ENCODE measurements at regions not wholly inside any gene's neighbourhood (a gene's known extent, or its start where the extent isn't known, plus 50 kb on each side); places are given as distances from the start of the nearest gene placed in this dataset.

DNA sequence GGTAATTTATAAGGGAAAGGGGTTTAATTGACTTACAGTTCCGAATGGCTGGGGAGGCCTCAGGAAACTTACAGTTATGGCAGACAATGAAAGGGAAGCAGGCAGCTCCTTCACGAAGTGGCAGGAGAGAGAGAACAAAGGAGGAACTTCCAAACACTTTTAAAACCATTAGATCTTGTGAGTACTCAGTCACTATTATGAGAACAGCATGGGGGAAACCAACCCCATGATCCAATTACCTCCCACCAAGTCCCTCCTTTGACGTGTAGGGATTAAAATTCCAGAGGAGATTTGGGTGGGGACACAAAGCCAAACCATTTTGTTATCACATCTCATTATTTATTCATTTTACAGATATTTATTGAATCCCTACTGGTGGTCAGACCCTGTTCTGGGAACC lies 822.8 kb downstream of the GALC start:
- no peak for DNase-seq

DNA sequence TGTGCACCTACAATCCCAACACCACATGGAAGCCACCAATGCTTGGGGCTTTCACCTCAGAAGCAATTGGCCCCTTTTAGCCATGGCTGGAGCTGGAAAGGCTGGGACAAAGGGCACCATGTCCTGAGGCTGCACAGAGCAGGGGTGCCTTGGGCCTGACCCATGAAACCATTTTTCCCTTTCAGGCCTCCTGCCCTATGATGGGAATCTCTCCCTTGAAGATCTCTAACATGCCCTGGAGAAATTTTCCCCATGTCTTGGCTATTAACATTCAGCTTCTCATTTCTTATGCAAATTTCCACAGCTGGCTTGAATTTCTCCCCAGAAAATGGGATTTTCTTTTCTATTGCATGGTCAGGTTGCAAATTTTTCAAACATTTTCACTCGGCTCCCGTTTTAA lies 823.6 kb downstream of the GALC start:
- no peak for DNase-seq

DNA sequence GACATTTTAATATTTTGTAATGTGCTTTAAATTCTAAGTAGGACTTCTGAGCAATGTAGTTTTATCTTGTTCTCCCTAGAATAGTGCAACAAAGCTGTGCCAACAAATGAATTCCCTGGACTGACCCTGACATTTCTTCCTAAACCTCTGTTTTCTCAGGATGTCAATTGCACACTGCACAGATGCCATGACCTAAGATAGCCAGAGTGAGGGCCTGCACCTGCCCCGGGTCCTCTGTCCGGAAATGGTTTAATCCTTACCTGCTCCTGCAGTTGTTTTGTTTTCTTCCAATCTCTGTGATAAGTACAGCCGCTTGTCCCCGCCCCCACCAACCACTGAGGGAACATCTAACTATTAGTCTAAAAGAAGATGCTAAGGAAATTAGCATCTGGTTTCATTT lies 831.5 kb downstream of the GALC start:
- DNase-seq, result no peak

DNA sequence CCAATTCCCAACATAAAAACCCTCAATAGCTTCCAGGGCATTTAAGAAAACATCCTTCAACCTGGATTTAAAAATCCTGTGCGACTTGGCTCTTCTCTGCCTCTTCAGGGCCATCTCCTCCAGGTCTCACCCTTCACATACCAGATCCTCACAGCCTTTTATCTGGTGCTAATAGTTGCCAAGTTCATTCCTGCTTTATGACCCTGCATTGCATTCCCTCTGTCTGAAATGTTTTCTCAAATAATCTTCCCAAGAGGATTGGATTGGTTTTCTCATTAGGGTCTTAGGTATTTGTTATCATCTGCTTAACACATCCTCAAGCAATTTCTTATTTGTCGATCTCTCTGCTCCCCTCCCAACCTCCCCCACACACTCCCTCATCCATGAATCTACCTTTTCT lies 832.0 kb downstream of the GALC start:
- DNase-seq, result no peak

DNA sequence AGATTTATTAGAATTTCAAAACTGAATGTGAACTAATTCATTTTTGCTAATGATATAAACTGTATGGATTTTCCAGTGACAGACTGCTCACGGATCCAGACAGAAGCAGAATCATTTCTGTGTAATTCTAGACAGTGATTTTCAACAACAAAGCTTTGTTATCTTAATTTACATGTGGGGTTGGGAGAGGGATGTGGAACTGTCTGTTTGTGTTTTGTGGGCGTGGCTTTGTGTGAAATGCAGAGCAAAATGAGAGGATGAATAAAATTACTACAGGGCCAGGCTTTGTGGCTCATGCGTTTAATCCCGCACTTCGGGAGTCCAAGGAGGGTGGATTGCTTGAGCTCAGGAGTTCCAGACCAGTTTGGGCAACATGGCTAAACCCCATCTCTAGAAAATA lies 834.7 kb downstream of the GALC start:
- DNase-seq, result no peak

DNA sequence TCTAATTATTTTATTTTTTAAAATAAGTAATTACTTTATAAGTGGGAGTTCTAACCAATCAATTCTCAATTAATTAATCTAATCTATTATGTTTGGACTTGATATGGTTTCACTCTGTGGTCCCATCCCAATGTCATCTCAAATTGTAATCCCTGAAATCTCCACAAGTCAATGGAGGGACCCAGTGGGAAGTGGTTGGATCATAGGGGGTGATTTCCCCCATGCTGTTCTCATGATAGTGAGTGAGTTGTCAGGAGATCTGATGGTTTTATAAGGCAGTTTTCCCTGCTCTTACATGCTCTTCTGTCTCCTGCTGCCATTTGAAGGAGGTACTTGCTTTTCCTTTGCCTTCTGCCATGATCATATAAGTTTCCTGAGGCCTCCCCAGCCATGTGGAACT lies 836.1 kb downstream of the GALC start:
- no peak for DNase-seq

DNA sequence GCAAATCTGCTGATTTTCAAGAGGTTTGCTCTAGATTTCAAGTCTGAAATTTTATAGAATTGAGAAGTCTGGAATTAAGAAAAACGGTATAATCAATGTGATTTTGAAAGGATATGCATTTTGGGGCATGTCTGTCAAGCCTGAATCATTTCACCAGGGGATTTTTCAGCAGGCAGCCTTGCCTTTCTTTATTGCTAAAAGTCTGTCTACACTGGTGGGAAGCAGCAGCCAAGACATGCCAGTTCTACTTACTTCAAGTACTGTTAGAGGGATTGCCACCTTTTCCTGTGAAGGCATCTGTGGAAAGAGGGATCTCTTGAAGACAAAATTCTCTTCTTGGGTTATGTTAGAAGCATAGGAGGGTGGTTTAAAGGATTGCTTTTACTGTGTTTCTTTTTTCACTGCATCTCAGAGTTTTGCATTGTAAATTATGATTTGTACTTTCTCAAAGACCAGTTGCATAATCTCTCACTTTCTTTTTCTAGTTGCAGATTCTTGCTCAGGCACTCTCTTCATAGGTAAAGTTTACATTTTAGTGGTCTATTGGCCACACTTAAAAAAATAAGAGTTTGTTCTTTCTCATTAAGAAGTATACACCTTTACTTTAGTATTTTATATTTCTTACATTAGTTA lies 837.0 kb downstream of the GALC start:
- DNase-seq, result no peak

DNA sequence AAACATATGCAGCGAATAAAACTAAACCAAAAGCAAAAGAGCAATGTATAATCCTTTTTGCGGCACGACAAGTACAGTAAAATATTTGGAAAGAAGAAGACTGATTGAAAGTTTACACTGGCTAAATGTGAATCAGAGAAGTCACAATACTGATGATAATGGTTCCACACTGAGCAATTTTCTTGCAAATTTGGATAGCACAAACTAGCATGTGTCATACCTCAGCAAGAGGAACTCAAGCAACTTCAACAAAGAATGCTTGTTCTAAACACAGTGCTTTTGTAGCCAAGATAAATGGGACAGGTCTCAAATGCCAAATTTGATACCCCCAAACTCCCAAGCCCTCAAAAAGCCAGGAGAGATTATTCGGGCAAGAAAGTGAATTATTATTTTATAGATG lies 839.1 kb downstream of the GALC start:
- no peak for DNase-seq

DNA sequence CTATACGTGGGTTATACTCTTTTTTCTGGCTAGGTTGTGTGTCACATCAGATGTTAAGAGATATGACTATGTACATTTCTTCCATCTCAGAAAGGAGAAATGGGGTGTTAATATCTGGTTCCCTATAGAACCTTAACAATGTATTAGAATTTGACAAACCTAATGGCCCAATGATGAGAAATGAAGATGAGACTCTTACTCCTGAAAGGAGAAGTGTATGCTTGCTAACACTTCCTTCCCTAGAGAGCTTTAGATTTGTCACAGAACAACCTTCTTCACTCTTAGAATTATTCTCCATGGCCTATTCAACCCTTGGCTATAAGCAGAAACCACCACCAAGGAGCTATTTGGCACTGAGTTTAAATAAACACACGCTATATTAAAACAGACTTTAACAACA lies 839.6 kb downstream of the GALC start:
- DNase-seq, result no peak

DNA sequence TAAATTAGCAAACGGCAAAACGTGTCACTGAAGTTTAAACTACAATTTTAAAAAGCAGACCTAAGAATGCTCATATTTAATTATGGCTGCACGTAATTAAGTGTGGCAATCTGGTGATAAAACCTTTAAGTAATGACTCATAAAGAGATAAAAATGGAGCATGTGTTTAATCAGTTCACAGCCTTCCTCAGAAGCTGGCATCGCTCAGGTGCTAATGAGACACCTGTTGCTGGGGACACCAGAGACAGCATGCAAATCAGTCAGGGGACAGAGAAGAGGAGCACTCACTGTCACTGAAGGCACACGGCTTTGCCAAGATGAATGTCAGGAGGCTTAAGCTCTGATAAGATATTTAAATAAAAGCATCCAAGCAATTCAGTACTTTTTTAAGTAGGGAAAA lies 840.3 kb downstream of the GALC start:
- DNase-seq, result no peak

DNA sequence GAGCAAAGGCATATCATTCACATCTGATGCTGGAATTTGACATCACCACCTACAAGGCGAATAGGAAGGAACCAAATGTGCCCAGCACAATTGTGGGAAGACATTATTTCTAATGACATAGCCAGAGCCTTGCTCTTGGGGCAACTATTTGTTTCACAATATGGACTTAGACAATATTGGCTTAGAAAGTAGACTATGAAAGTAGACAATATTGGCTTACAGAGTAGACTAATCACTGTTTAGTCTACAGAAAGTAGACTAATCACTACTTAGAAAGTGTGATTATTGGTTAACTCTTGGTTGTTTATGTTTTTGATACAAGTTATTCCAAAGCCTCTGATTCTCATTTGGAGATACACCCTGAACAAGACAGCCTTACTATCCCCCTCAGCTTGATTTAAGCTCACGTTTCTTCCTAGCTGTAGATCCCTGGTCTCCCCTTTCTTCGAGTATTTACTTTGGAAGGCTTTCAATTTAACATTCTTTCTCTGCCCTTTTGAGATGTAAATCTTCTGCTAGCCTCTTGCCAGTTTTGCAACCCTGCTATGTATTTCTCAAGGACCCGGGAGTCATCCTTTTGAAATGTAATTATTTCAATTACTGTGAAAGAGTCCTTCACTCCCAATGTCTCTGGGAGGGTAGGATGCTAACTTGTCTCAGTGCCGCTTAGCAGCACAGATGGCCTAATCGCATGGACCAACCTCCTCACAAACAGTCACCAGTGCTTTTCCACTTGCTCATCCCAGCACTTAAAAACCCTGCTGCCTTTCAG lies 843.2 kb downstream of the GALC start:
- no peak for DNase-seq

DNA sequence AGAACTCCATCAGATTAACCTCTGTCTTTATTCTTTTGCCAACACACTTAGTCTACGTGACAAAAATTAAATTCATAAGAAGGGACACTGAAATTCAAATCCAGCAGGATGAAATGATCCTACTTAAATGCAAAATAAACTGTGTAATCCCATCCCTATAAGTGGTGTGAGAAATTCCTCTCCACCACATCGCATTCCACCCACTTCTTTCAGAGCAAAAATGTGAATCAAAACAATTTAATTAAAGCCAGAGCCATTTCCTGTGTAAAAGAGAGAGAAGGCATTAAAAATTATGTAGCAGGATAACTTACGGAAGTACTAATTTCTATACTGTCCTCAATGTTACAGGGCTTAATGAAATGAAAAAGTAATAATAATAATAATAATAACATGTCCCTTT lies 844.3 kb downstream of the GALC start:
- no peak for DNase-seq

DNA sequence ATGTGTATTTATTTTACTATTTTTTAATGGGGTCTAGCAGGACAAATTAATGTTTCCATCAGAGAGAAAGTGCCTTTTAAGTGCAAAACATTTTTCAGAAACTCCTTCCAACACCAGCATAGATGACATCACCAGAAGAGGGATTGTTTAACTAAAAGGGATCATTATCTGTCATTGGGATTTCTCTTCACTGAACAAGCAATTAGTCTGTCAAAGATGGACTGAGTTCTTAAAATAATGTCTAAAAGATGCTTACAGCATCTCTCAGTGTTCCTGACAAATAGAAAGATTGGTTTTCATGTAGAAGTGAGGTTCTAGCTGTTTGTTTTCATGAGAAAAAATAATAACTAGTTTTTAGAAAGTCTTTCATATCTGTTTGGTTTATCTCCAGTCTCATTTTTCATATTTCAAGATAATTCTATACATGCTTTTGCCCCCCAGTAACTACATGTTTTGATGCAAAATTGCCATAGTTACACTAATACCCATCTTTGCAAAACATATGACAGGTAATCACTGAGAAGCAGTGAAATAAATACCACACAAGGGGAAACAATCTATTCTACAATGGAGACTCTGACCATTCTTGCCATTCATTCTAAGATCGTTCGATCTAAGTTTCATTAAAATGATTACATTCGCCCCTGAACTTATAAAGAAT lies 850.3 kb downstream of the GALC start:
- DNase-seq, result no peak

DNA sequence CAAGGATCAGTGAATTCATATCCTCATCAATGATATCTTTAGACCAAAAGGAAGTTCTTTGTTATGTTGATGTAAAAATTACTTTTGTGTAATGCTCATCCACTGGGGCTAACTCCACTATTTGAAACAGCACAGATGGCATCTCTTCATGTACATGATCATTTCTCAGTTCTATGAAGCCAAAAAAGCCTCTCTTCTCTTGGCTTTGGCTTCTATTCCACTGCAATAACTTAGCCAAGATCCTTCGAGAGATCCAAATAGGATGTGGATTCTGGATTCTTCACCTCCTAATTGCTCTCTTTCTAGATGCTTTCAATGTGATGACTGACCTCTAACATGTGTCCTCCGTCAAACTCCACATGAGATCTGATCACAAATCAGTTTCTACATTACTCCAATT lies 851.2 kb downstream of the GALC start:
- DNase-seq, result no peak

DNA sequence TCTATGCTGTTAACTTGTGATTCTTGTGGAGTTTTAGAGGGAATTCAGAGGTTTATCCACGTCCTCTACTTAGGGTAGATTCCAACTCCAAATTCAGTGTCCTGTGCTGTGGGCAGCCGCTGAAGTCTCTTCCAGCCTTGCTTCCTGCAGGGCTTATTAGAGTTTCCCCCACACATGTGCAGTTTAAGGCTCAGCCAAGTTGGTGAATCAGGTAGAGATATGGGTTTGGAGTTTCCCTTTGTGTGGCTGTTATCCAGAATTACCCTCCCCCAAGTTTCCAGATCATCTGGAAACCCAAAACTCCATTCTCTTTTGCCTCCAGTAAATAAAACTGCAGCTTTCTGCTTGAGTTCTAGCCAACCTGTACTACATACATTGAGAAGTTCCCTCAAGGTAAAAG lies 853.7 kb downstream of the GALC start:
- no peak for DNase-seq

DNA sequence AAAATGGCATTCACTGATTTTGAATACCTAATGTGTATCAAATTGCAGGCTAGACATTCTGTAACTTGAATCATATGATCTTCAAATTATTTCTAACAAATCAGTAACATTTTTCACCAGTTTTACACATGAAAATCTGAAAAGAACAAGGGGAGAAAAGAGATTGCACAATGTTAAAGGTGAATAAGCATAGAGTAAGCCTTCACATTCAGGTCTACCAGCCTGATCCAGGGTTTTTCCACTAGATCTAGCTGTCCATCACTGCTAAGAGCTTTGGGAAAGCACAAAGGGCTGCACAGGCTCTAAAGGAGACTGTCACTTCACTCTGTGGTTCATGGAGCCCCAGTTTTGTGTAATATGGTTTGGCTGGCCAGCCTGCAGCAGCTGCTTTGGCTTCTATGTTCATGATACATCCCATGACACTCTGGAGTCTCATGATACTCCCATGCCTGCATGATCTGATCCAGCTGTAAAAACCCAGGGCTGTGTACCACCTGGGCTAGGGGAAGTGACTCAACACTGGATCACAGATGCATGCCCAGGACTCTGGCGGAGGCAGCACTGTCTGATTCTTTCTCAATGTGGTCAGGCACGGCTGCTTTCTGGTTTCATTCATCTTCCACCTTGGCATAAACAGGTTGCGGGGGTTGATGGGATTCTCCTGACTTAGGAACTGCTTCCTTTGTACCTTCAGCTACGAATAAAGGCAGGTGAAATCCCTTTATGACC lies 859.7 kb downstream of the GALC start:
- no peak for DNase-seq

DNA sequence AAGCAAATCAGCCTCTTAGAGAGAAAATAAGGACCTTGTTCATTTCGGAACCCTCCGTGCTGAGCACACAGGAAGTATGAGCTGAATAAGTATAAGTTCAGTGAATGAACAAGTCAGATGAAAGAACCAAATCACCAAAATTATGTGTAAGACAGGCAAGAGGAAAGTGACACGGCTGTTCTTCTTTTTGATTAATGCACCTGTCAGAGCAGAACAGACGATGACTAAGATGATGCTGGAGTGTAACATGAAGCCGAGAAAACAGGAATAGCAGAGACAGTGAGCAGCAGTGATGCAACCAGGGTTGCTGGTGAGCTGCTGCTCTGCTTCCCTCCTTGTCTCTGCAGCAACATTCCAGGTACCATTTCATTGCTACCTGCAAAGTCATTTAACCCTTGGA lies 861.1 kb downstream of the GALC start:
- no peak for DNase-seq

DNA sequence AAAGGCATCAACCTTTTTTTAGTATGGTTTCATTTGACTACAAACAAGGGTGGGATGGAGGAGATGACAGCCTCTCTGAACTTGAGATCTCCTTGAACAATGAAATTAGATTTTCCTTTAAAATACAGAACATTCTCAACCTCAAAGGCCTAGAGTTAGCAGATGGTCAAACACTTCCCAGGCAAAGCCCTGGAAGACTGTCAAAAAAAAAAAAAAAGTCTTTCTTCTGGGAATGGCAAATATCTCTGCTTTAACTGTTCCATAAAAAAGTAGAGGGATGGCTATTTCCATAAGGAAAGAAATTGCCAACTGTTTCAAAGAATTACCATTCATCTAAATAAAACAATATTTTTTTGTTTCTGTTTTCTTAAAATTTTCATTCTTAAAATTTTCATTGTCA lies 870.8 kb downstream of the GALC start:
- no peak for DNase-seq

DNA sequence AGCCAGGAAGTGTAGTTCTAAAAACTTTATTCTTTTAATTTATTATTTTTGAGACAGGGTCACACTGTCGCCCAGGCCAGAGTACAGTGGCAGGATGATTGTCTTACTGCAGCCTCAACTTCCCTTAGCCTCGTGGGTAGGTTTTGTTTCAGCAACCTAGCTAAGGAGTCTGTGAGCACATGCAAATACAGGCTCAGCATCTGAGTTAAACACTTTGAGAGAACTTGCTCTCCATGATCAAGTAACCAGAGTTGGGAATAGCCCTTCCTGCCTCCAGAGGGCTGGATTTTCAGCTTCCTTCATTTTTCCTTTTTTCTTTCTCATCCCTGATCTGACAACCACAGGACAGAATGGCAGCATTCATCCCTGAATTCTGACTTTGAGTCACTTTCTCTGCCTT lies 871.3 kb downstream of the GALC start:
- no peak for DNase-seq

DNA sequence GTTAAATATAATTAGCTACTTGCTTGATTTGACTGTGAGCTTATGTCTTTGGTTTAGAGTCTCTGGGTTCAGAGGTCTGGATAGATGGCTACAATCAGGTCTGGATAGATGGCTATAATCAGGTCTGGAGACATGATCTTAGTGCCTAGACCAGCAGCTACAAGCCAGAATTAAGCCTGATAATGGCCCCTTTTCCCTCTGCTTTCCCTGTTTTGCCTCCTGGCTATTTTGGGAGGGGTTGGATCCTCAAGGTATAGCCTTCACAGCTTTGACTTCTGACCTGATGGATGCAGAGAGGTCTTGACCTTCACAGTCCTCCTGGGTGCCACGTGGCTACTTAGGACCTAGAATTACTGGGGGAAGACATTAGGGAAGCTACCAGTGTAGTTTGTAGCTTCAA lies 877.7 kb downstream of the GALC start:
- no peak for DNase-seq

DNA sequence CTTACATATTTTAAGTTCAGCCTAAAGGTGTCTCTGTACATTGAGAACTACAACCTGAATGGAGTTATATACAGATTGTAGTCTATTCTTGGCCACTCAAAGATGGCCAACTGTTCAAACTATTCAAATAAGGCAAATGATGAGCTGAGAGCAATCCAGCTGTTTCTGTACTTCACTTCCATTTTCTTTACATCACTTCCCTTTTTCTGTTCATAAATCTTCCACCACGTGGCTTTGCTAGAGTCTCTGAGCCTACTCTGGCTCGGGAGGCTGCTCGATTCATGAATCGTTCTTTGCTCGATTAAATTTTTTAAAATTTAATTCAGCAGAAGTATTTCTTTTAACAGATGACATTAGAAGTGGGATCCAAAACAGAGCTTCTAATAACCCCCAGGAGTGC lies 879.7 kb downstream of the GALC start:
- DNase-seq, result no peak

DNA sequence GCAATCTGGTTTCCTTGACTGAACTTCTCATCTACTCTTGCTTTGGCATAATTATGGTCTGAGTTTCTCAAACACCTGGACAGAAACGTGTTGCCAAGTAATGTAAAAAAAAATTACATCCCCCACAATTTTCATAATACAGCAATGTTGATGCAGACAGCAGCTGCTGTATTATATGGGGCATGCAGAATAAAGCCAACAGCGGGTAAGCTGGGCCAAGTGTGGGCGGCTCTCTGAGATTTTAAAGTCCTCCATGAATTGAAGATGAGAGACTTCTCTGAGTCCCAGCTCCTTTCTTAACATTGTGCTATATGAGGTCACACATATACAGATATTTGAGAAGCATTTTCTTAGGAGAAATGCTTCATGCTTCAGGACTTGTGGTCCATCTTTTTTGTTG lies 881.2 kb downstream of the GALC start:
- DNase-seq, result no peak

DNA sequence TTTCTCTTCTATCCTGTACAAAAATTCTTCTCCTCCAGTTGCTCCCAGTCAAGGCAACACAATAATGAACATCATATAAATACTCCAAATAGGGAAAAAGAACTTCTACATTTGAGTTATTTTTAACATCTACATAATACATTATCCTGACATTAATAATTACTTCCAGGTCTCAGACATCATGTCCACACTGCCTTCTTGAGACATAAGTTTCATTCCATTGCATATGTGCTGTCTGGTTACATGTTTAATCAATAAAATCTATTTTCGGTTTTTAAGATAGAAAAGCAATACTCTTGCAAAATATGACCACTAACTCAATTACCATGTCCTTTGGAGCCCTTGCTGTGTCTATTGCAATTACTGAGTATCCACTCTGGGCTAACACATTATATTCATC lies 881.9 kb downstream of the GALC start:
- DNase-seq, result no peak
